Trophoblast cell (in vitro differentiated cells and primary cell): ENCODE measurements at regions not wholly inside any gene's neighbourhood (a gene's known extent, or its start where the extent isn't known, plus 50 kb on each side); places are given as distances from the start of the nearest gene placed in this dataset.

ENCODE experiments used
- DNase-seq, 2 donors: peaks; one replicate each; pipeline ENCODE4 v3.0.0-alpha.2; 2016
- H2AFZ ChIP-seq: 2 replicates; pipeline ENCODE4 v1.6.1; 2013; ENCODE audit warnings: low read length, moderate library complexity, mild to moderate bottlenecking; ENCODE audit not compliant: insufficient read depth, poor library complexity
- H2AK5ac ChIP-seq: 2 replicates; pipeline ENCODE4 v1.6.1; 2013; ENCODE audit warnings: mild to moderate bottlenecking, low read length
- H2BK120ac ChIP-seq: 2 replicates; pipeline ENCODE4 v1.6.1; 2013; ENCODE audit warnings: low read length, mild to moderate bottlenecking, moderate library complexity; ENCODE audit not compliant: insufficient read depth, poor library complexity
- H2BK12ac ChIP-seq: 2 replicates; pipeline ENCODE4 v1.6.1; 2013; ENCODE audit warnings: mild to moderate bottlenecking, low read length, moderate library complexity
- H2BK5ac ChIP-seq: 2 replicates; pipeline ENCODE4 v1.6.1; 2013; ENCODE audit warnings: low read length, low read depth, moderate library complexity, mild to moderate bottlenecking; ENCODE audit not compliant: poor library complexity
- H3K14ac ChIP-seq: 2 replicates; pipeline ENCODE4 v1.6.1; 2013; ENCODE audit warnings: mild to moderate bottlenecking, low read length
- H3K18ac ChIP-seq: 2 replicates; pipeline ENCODE4 v1.6.1; 2013; ENCODE audit warnings: mild to moderate bottlenecking, low read length
- H3K23ac ChIP-seq: 2 replicates; pipeline ENCODE4 v1.6.1; 2013; ENCODE audit warnings: low read length
- H3K27ac ChIP-seq: 2 replicates; pipeline ENCODE4 v1.5.1; 2013; ENCODE audit warnings: low read depth, mild to moderate bottlenecking, inconsistent platforms, low read length, moderate library complexity
- H3K27me3 ChIP-seq: 2 replicates; pipeline ENCODE4 v1.6.1; 2013; ENCODE audit warnings: inconsistent platforms, mild to moderate bottlenecking, low read length, moderate library complexity; ENCODE audit not compliant: insufficient read depth
- H3K36me3 ChIP-seq, 2 experiments: 1 replicate in 1 of 2; 2 replicates in 1 of 2; pipeline ENCODE4 v1.6.1; 2013; ENCODE audit warnings: low read length in 2 of 2, mild to moderate bottlenecking in 2 of 2, moderate library complexity in 1 of 2; ENCODE audit not compliant: insufficient read depth in 2 of 2, control insufficient read depth in 1 of 2
- H3K4ac ChIP-seq: 2 replicates; pipeline ENCODE4 v1.6.1; 2013; ENCODE audit warnings: low read depth, mild to moderate bottlenecking, low read length, moderate library complexity
- H3K4me1 ChIP-seq, 2 experiments: 1 replicate in 1 of 2; 2 replicates in 1 of 2; pipeline ENCODE4 v1.6.1; 2013; ENCODE audit warnings: low read length in 2 of 2, mild to moderate bottlenecking in 2 of 2, moderate library complexity in 1 of 2; ENCODE audit not compliant: insufficient read depth in 2 of 2, control insufficient read depth in 1 of 2
- H3K4me2 ChIP-seq: 2 replicates; pipeline ENCODE4 v1.6.1; 2013; ENCODE audit warnings: inconsistent platforms, mild to moderate bottlenecking, low read length, moderate library complexity
- H3K4me3 ChIP-seq: 2 replicates; pipeline ENCODE4 v1.5.1; 2013; ENCODE audit warnings: mild to moderate bottlenecking, low read depth, low read length, inconsistent platforms
- H3K79me1 ChIP-seq: one replicate; pipeline ENCODE4 v1.6.1; 2013; ENCODE audit warnings: low read length
- H3K79me2 ChIP-seq: 2 replicates; pipeline ENCODE4 v1.6.1; 2013; ENCODE audit warnings: low read length, mild to moderate bottlenecking; ENCODE audit not compliant: control insufficient read depth, insufficient read depth, poor library complexity
- H3K9ac ChIP-seq: 2 replicates; pipeline ENCODE4 v1.6.1; 2013; ENCODE audit warnings: mild to moderate bottlenecking, low read length
- H3K9me3 ChIP-seq: 2 replicates; pipeline ENCODE4 v1.6.1; 2013; ENCODE audit warnings: low read depth, mild to moderate bottlenecking, control low read depth, inconsistent platforms, low read length; ENCODE audit not compliant: insufficient read depth
- H4K12ac ChIP-seq: 2 replicates; pipeline ENCODE4 v1.6.1; 2013; ENCODE audit warnings: low read depth, mild to moderate bottlenecking, low read length, moderate library complexity
- H4K8ac ChIP-seq: 2 replicates; pipeline ENCODE4 v1.6.1; 2013; ENCODE audit warnings: low read depth, mild to moderate bottlenecking, low read length, moderate library complexity
- H4K91ac ChIP-seq: one replicate; pipeline ENCODE4 v1.6.1; 2013; ENCODE audit warnings: low read depth, mild to moderate bottlenecking, low read length, moderate library complexity
- WGBS: extraction: QIAGEN DNeasy Blood & Tissue Kit; methylation state at CpG from one replicate; pipeline ENCODE4 v1.1.7; 2013; ENCODE audit warnings: missing lambda C conversion rate; ENCODE audit not compliant: insufficient read length, insufficient coverage; ENCODE audit errors: extremely low coverage; 5-methylcytosine and 5-hydroxymethylcytosine counted together

DNA sequence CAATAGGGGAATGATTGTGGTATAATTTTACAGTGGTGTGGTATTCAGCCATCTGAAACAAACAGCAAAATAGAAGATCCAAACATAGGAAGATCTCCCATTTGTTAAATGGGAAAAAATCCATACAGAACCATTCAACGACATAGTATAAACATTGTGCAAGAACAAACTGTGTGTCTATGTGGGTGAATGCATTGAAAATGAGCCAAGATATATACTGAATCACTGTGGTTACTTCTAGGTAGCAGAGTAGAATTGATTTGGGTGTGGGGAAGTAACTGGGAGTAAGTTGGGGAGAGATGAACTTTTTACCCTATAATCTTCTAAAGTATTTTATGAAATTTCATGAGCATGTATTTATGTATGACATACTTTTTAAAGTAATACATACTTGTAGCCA lies 123.1 kb upstream of the UMPS start:
- Histone ChIP-seq H4K91ac (no peak overlapping the region), H3K9ac (no peak overlapping the region), H3K27me3 (no peaks in the 10 kb centered on the region), H3K27ac (no peak overlapping the region), H3K79me2 (no peaks in the 10 kb centered on the region), H2AK5ac (no peak overlapping the region), H3K4ac (no peak overlapping the region), H3K79me1 (no peaks in the 10 kb centered on the region), H3K23ac (no peak overlapping the region), H2AFZ (no peak overlapping the region), H3K4me3 (no peak overlapping the region), H3K18ac (no peak overlapping the region), H4K12ac (no peak overlapping the region), H2BK12ac (no peak overlapping the region), H3K9me3 (no peaks in the 10 kb centered on the region), H3K4me1 (peaks cover 3 to 6% of the 10 kb centered on the region in 2 experiments), H2BK5ac (no peak overlapping the region), H4K8ac (no peak overlapping the region), H2BK120ac (no peak overlapping the region), H3K14ac (no peak overlapping the region), H3K36me3 (no peaks in the 10 kb centered on the region), H3K4me2 (no peak overlapping the region)
- WGBS, result no CpG with 5 or more reads among the region's 1 CpG
- DNase-seq, result no peak

DNA sequence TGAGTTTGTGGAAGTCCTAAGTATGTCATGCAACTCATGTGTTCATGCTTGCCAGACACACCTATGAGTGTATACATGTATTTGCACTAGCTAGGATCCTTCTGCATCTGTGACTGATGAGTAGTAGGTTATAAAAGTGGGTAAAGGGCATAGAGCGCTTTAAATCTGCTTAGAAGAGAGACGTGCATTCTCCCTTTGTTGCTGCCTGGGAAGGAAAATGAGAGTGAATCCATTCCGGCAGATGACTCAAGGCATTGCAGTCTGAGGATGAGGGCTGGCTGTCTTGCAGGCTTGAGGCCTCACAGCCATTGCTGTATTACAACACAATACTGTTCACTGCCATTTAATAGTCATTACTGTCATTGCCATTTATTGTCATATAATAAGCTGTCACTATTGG lies 120.8 kb upstream of the UMPS start:
- Histone ChIP-seq H3K4me2 (no peak overlapping the region), H4K12ac (no peak overlapping the region), H4K8ac (no peak overlapping the region), H3K23ac (no peak overlapping the region), H2BK5ac (no peak overlapping the region), H3K4ac (no peak overlapping the region), H3K27ac (no peak overlapping the region), H2AK5ac (no peak overlapping the region), H3K4me3 (no peak overlapping the region), H3K36me3 (no peaks in the 10 kb centered on the region), H4K91ac (no peak overlapping the region), H2AFZ (no peak overlapping the region), H3K27me3 (no peaks in the 10 kb centered on the region), H3K9me3 (no peaks in the 10 kb centered on the region), H3K4me1 (peaks cover 6% of the 10 kb centered on the region in 2 experiments), H3K79me2 (no peaks in the 10 kb centered on the region), H3K79me1 (no peaks in the 10 kb centered on the region), H3K9ac (no peak overlapping the region), H2BK12ac (no peak overlapping the region), H2BK120ac (no peak overlapping the region), H3K14ac (no peak overlapping the region), H3K18ac (no peak overlapping the region)
- DNase-seq, result peak in 1 of 2 donors; percentile 61
- no CpG with 5 or more reads among the region's 3 CpGs for WGBS

DNA sequence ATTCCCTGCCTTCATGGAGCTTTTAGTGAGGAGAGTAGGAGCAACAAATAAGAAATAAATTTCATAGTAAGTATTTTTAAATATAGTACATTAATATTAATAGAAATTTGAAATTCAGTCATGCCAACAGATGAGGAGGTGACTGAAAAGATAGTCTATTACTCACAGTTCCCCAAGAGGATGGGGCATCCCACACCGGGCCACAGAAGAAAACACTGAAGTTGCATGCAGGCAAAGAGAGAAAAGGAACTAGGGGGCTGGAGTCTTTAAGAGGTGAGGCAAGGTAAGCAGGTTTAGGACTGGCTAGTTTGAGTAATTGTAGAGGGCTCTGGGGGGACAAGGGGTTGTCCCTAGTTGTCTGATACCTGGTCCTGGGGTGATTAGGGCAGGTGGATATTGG lies 120.1 kb upstream of the UMPS start:
- Histone ChIP-seq H3K14ac (no peak overlapping the region), H3K4me1 (peaks cover 6% of the 10 kb centered on the region in 2 experiments), H3K27me3 (no peaks in the 10 kb centered on the region), H4K12ac (no peak overlapping the region), H3K18ac (no peak overlapping the region), H3K27ac (no peak overlapping the region), H3K4ac (no peak overlapping the region), H3K4me3 (no peak overlapping the region), H3K79me2 (no peaks in the 10 kb centered on the region), H2BK120ac (no peak overlapping the region), H3K4me2 (no peak overlapping the region), H3K23ac (no peak overlapping the region), H2AK5ac (no peak overlapping the region), H4K91ac (no peak overlapping the region), H2BK5ac (no peak overlapping the region), H3K9me3 (no peaks in the 10 kb centered on the region), H2AFZ (no peak overlapping the region), H4K8ac (no peak overlapping the region), H2BK12ac (no peak overlapping the region), H3K9ac (no peak overlapping the region), H3K79me1 (no peaks in the 10 kb centered on the region), H3K36me3 (no peaks in the 10 kb centered on the region)
- WGBS, result no CpG with 5 or more reads among the region's 1 CpG
- no peak for DNase-seq

DNA sequence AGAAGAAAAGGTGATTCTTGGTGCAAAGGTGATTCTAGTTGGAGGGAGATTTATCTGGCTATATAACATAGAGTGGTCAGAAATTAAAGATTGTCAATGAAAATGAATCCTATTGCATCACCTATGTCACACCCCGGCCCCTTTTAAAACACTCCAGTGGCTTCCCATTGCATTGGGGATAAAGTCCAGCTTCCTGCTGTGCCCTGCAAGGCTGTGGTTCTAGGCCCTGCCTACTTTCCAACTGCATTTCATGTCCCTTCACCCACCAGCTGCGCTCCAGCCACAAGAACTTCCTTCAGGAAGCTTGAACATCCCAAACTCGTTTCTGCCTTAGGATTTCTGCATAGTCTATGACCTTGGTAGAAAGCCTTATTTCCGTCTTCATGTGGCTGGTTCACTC lies 118.7 kb upstream of the UMPS start:
- H3K79me2 ChIP-seq, result no peaks in the 10 kb centered on the region
- H2BK12ac ChIP-seq, result no peak overlapping the region
- H3K79me1 ChIP-seq, result no peaks in the 10 kb centered on the region
- H2BK120ac ChIP-seq, result no peak overlapping the region
- H2AK5ac ChIP-seq, result no peak overlapping the region
- H4K12ac ChIP-seq, result no peak overlapping the region
- no peak overlapping the region for H3K27ac ChIP-seq
- H3K9me3 ChIP-seq, result no peaks in the 10 kb centered on the region
- no peak overlapping the region for H3K18ac ChIP-seq
- H3K4ac ChIP-seq, result no peak overlapping the region
- H2BK5ac ChIP-seq, result no peak overlapping the region
- no peak overlapping the region for H3K23ac ChIP-seq
- no peak overlapping the region for H2AFZ ChIP-seq
- no peak overlapping the region for H3K9ac ChIP-seq
- H4K91ac ChIP-seq, result no peak overlapping the region
- no peak overlapping the region for H4K8ac ChIP-seq
- no peak overlapping the region for H3K4me2 ChIP-seq
- H3K27me3 ChIP-seq, result no peaks in the 10 kb centered on the region
- no peak overlapping the region for H3K4me3 ChIP-seq
- no peak for DNase-seq
- H3K4me1 ChIP-seq, result peaks cover 6% of the 10 kb centered on the region in 2 experiments
- H3K14ac ChIP-seq, result no peak overlapping the region
- no peaks in the 10 kb centered on the region for H3K36me3 ChIP-seq
- no CpG with 5 or more reads among the region's 4 CpGs for WGBS
